ENCODE measurements at regions not wholly inside any gene's neighbourhood (a gene's known extent, or its start where the extent isn't known, plus 50 kb on each side); places are given as distances from the start of the nearest gene placed in this dataset.

- no peak for TF ChIP-seq CTCF (IDR thresholded peaks at IDR 0.05; ENCODE audit: control extremely low read depth in 1 of 3, insufficient read depth in 1 of 3, low read depth in 1 of 3, low read length in 3 of 3)
Measured at GRCh38 chr3:56971816-56972215, 88.6 kb upstream of the SPATA12 start (continued).
